Esophagus muscularis mucosa (tissue), 3 donors: ENCODE measurements at regions not wholly inside any gene's neighbourhood (a gene's known extent, or its start where the extent isn't known, plus 50 kb on each side); places are given as distances from the start of the nearest gene placed in this dataset.

ENCODE experiments used
- POLR2AphosphoS5 ChIP-seq, 2 donors: sonication (generic); formaldehyde crosslinking; IDR thresholded peaks; one replicate each; pipeline ENCODE4 v1.6.1; 2017; ENCODE audit warnings: antibody characterized with exemption in 2 of 2
- TF ChIP-seq, protein P1 (sequence below), 3 experiments: fragments of 200-600 bp in 2 of 3; fragments of 450-650 bp in 1 of 3; sonication (generic) in 2 of 3; IDR thresholded peaks; one replicate each; pipeline ENCODE4 v1.5.1; 2017 to 2019; ENCODE audit warnings: antibody characterized with exemption in 3 of 3, mild to moderate bottlenecking in 2 of 3, moderate library complexity in 1 of 3

DNA sequence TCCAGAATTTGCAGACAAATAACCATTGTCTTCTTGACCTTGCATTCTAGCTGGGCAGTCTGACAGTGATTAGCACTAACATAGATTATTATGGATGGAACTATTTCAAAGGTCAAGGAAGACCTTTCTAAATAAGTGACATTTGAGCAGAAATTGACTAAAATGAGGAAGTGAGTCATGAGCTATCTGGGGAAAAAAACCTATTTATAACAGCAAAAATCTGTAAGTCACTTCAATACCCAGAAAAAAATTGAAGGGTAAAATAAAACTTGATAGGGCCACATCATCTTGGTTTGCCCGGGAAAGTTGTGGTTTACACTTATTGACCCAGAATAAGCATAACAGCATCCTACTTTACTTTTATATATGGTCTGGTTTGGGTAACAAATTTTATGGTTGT, 414.6 kb upstream of the HS3ST1 start:
- TF ChIP-seq, protein P1, sequence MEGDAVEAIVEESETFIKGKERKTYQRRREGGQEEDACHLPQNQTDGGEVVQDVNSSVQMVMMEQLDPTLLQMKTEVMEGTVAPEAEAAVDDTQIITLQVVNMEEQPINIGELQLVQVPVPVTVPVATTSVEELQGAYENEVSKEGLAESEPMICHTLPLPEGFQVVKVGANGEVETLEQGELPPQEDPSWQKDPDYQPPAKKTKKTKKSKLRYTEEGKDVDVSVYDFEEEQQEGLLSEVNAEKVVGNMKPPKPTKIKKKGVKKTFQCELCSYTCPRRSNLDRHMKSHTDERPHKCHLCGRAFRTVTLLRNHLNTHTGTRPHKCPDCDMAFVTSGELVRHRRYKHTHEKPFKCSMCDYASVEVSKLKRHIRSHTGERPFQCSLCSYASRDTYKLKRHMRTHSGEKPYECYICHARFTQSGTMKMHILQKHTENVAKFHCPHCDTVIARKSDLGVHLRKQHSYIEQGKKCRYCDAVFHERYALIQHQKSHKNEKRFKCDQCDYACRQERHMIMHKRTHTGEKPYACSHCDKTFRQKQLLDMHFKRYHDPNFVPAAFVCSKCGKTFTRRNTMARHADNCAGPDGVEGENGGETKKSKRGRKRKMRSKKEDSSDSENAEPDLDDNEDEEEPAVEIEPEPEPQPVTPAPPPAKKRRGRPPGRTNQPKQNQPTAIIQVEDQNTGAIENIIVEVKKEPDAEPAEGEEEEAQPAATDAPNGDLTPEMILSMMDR (IDR thresholded peaks at IDR 0.05) = no peak
- no peak for TF ChIP-seq POLR2AphosphoS5 (IDR thresholded peaks at IDR 0.05)
